ENCODE measurements at regions not wholly inside any gene's neighbourhood (a gene's known extent, or its start where the extent isn't known, plus 50 kb on each side); places are given as distances from the start of the nearest gene placed in this dataset.

DNA sequence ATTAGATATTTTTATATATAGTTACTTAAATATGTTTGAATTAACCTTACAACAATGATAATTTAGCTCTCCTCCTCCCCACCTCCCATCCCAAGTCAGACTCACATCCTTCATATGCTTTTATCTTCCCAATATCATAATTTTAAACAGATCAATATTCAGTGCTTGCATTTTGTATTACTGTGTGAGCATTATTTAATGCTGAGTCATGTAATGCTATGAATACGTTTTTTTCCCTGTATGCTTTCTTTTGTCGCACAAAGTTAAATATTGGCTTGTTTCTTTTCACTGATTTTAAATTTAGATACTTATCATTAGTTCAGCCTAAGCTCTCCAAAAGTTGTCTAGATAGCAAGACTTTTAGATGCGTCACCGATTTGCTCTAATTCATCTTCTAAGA lies 471.6 kb upstream of the SGO1 start:
- no CpG with 5 or more reads among the region's 4 CpGs for WGBS (ENCODE audit: insufficient coverage)
- Histone ChIP-seq H3K27me3 (ENCODE audit: control insufficient read depth in 2 of 2, insufficient read depth in 2 of 2, low read length in 2 of 2) (no peaks in the 10 kb centered on the region), H3K79me2 (ENCODE audit: insufficient read depth, low read length) (no peaks in the 10 kb centered on the region), H3K36me3 (replicated peaks in 1 of 2; ENCODE audit: control insufficient read depth in 1 of 2, insufficient read depth in 2 of 2, low read length in 2 of 2) (no peaks in the 10 kb centered on the region), H3K4me2 (replicated peaks; ENCODE audit: extremely low read depth, low read length, poor library complexity, severe bottlenecking) (no peak overlapping the region), H4K20me1 (ENCODE audit: insufficient read depth, low read length) (no peaks in the 10 kb centered on the region), H3K4me3 (replicated peaks in 1 of 3; ENCODE audit: low read depth in 2 of 3, low read length in 3 of 3) (no peak overlapping the region), H3K27ac (ENCODE audit: low read depth in 1 of 2, low read length in 2 of 2) (no peak overlapping the region), H3K4me1 (ENCODE audit: control insufficient read depth in 1 of 2, insufficient read depth in 2 of 2, low read length in 2 of 2) (no peaks in the 10 kb centered on the region), H2AFZ (ENCODE audit: insufficient read depth, low read depth, low read length, poor library complexity, severe bottlenecking) (no peak overlapping the region), H3K9ac (ENCODE audit: insufficient read depth, low read length, poor library complexity, severe bottlenecking) (no peak overlapping the region), H3K9me3 (replicated peaks in 1 of 2; ENCODE audit: control insufficient read depth in 1 of 2, insufficient read depth in 1 of 2, low read length in 2 of 2) (peaks cover 15 to 18% of the 10 kb centered on the region in 2 donors)
- no peaks in the 10 kb centered on the region for H3K27me3 Mint-ChIP-seq (ENCODE audit: low read depth in 3 of 3)
- no peak overlapping the region for H3K27ac Mint-ChIP-seq
- intact Hi-C loops (cut with micrococcal nuclease), result no loop called here
- no peaks in the 10 kb centered on the region for H3K4me1 Mint-ChIP-seq
- peaks cover 0 to 18% (median 9%) of the 10 kb centered on the region in 7 donors for H3K9me3 Mint-ChIP-seq
- DNase-seq, result no peak
- TF ChIP-seq CTCF (IDR thresholded peaks at IDR 0.05), result no peak
- H3K36me3 Mint-ChIP-seq, result no peaks in the 10 kb centered on the region
- H3K4me3 Mint-ChIP-seq, result no peak overlapping the region

GRCh38 chr3:20652231-20652986 lies 466.4 kb upstream of the SGO1 start:
- H3K4me1 Mint-ChIP-seq, result no peaks in the 10 kb centered on the region
- WGBS (ENCODE audit: insufficient coverage), result 100% methylated on average over 1 of the region's 4 CpGs
- H3K4me3 Mint-ChIP-seq, result no peak overlapping the region
- intact Hi-C loops (cut with micrococcal nuclease), result no loop called here
- Histone ChIP-seq H3K9me3 (replicated peaks in 1 of 2; ENCODE audit: control insufficient read depth in 1 of 2, insufficient read depth in 1 of 2, low read length in 2 of 2) (peaks cover 10 to 18% of the 10 kb centered on the region in 2 donors), H2AFZ (ENCODE audit: insufficient read depth, low read depth, low read length, poor library complexity, severe bottlenecking) (no peak overlapping the region), H3K27ac (ENCODE audit: low read depth in 1 of 2, low read length in 2 of 2) (no peak overlapping the region), H3K9ac (ENCODE audit: insufficient read depth, low read length, poor library complexity, severe bottlenecking) (no peak overlapping the region), H3K4me1 (ENCODE audit: control insufficient read depth in 1 of 2, insufficient read depth in 2 of 2, low read length in 2 of 2) (no peaks in the 10 kb centered on the region), H4K20me1 (ENCODE audit: insufficient read depth, low read length) (no peaks in the 10 kb centered on the region), H3K4me2 (replicated peaks; ENCODE audit: extremely low read depth, low read length, poor library complexity, severe bottlenecking) (no peak overlapping the region), H3K79me2 (ENCODE audit: insufficient read depth, low read length) (no peaks in the 10 kb centered on the region), H3K4me3 (replicated peaks in 1 of 3; ENCODE audit: low read depth in 2 of 3, low read length in 3 of 3) (no peak overlapping the region), H3K27me3 (ENCODE audit: control insufficient read depth in 2 of 2, insufficient read depth in 2 of 2, low read length in 2 of 2) (no peaks in the 10 kb centered on the region), H3K36me3 (replicated peaks in 1 of 2; ENCODE audit: control insufficient read depth in 1 of 2, insufficient read depth in 2 of 2, low read length in 2 of 2) (no peaks in the 10 kb centered on the region)
- H3K27ac Mint-ChIP-seq, result no peak overlapping the region
- no peaks in the 10 kb centered on the region for H3K36me3 Mint-ChIP-seq
- H3K27me3 Mint-ChIP-seq (ENCODE audit: low read depth in 3 of 3), result no peaks in the 10 kb centered on the region
- no peak for TF ChIP-seq CTCF (IDR thresholded peaks at IDR 0.05)
- no peak for DNase-seq
- peaks cover 4 to 11% (median 6%) of the 10 kb centered on the region in 7 donors for H3K9me3 Mint-ChIP-seq

Data from CD14-positive monocyte (primary cell).